ENCODE measurements at regions not wholly inside any gene's neighbourhood (a gene's known extent, or its start where the extent isn't known, plus 50 kb on each side); places are given as distances from the start of the nearest gene placed in this dataset.

GRCh38 chr2:14941151-14941631 is 308.7 kb downstream of the LRATD1 start:
- DNase-seq (ENCODE audit: low spot score): no peak
- Histone ChIP-seq H3K27ac (ENCODE audit: low read depth in 1 of 2, low read length in 2 of 2) (no peak overlapping the region), H3K4me1 (ENCODE audit: control insufficient read depth in 4 of 4, insufficient read depth in 4 of 4, low read length in 3 of 4) (no peaks in the 10 kb centered on the region), H3K36me3 (ENCODE audit: control insufficient read depth in 4 of 4, insufficient read depth in 3 of 4, low read depth in 1 of 4, low read length in 3 of 4) (no peaks in the 10 kb centered on the region), H3K9me3 (ENCODE audit: control insufficient read depth in 4 of 4, low read length in 3 of 4) (peaks cover 0 to 7% (median 5%) of the 10 kb centered on the region in 4 donors), H3K4me3 (ENCODE audit: low read depth in 1 of 3, low read length in 3 of 3) (no peak overlapping the region), H3K27me3 (ENCODE audit: control insufficient read depth in 4 of 4, insufficient read depth in 4 of 4, low read length in 3 of 4) (peaks cover 0 to 5% (median 0%) of the 10 kb centered on the region in 4 donors), H3K9ac (ENCODE audit: low read depth in 1 of 2, low read length in 2 of 2) (no peak overlapping the region)
- TF ChIP-seq RXRA (IDR thresholded peaks at IDR 0.05) (no peak), TAF1 (conservative IDR thresholded peaks at IDR 0.05) (no peak), EGR1 (IDR thresholded peaks at IDR 0.05; ENCODE audit: low read depth in 2 of 2) (no peak), SP1 (IDR thresholded peaks at IDR 0.05) (no peak)
- TF ChIP-seq, protein P1, sequence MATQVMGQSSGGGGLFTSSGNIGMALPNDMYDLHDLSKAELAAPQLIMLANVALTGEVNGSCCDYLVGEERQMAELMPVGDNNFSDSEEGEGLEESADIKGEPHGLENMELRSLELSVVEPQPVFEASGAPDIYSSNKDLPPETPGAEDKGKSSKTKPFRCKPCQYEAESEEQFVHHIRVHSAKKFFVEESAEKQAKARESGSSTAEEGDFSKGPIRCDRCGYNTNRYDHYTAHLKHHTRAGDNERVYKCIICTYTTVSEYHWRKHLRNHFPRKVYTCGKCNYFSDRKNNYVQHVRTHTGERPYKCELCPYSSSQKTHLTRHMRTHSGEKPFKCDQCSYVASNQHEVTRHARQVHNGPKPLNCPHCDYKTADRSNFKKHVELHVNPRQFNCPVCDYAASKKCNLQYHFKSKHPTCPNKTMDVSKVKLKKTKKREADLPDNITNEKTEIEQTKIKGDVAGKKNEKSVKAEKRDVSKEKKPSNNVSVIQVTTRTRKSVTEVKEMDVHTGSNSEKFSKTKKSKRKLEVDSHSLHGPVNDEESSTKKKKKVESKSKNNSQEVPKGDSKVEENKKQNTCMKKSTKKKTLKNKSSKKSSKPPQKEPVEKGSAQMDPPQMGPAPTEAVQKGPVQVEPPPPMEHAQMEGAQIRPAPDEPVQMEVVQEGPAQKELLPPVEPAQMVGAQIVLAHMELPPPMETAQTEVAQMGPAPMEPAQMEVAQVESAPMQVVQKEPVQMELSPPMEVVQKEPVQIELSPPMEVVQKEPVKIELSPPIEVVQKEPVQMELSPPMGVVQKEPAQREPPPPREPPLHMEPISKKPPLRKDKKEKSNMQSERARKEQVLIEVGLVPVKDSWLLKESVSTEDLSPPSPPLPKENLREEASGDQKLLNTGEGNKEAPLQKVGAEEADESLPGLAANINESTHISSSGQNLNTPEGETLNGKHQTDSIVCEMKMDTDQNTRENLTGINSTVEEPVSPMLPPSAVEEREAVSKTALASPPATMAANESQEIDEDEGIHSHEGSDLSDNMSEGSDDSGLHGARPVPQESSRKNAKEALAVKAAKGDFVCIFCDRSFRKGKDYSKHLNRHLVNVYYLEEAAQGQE (IDR thresholded peaks at IDR 0.05): no peak
- TF ChIP-seq, protein P2, sequence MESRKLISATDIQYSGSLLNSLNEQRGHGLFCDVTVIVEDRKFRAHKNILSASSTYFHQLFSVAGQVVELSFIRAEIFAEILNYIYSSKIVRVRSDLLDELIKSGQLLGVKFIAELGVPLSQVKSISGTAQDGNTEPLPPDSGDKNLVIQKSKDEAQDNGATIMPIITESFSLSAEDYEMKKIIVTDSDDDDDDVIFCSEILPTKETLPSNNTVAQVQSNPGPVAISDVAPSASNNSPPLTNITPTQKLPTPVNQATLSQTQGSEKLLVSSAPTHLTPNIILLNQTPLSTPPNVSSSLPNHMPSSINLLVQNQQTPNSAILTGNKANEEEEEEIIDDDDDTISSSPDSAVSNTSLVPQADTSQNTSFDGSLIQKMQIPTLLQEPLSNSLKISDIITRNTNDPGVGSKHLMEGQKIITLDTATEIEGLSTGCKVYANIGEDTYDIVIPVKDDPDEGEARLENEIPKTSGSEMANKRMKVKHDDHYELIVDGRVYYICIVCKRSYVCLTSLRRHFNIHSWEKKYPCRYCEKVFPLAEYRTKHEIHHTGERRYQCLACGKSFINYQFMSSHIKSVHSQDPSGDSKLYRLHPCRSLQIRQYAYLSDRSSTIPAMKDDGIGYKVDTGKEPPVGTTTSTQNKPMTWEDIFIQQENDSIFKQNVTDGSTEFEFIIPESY (IDR thresholded peaks at IDR 0.05): no peak
- WGBS: 78% methylated on average over 4 of the region's 4 CpGs

DNA sequence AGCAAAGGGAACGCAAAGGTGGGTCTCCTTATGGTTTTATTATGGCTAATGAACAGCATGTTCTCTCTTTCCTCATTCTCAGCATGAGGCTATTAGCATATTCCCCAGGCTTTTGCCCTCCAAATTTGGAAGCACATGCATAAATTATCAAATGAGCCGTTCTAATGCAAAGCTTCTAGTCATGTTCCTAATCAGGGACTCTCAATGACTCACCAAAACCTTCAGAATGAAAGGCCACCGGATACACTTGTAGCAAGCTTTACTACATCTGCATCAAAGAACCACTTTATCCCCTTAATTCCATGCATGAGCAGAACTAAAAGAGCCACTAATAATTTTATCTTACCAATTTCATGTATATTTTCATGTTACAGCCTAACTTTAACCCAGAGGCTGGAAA is 310.5 kb downstream of the LRATD1 start:
- Histone ChIP-seq H3K9me3 (ENCODE audit: control insufficient read depth in 4 of 4, low read length in 3 of 4) (peaks cover 0 to 1% (median 0%) of the 10 kb centered on the region in 4 donors), H3K27ac (ENCODE audit: low read depth in 1 of 2, low read length in 2 of 2) (no peak overlapping the region), H3K9ac (ENCODE audit: low read depth in 1 of 2, low read length in 2 of 2) (no peak overlapping the region), H3K36me3 (ENCODE audit: control insufficient read depth in 4 of 4, insufficient read depth in 3 of 4, low read depth in 1 of 4, low read length in 3 of 4) (no peaks in the 10 kb centered on the region), H3K4me3 (ENCODE audit: low read depth in 1 of 3, low read length in 3 of 3) (no peak overlapping the region), H3K27me3 (ENCODE audit: control insufficient read depth in 4 of 4, insufficient read depth in 4 of 4, low read length in 3 of 4) (peaks cover 0 to 5% (median 0%) of the 10 kb centered on the region in 4 donors), H3K4me1 (ENCODE audit: control insufficient read depth in 4 of 4, insufficient read depth in 4 of 4, low read length in 3 of 4) (no peaks in the 10 kb centered on the region)
- DNase-seq (ENCODE audit: low spot score): no peak
- no peak for TF ChIP-seq NR2F2 (IDR thresholded peaks at IDR 0.05)
- no peak for TF ChIP-seq HNF4G (IDR thresholded peaks at IDR 0.05)
- TF ChIP-seq RAD21 (IDR thresholded peaks at IDR 0.05): no peak
- no peak for TF ChIP-seq FOXA1 (IDR thresholded peaks at IDR 0.05)
- TF ChIP-seq SP1 (IDR thresholded peaks at IDR 0.05): no peak
- TF ChIP-seq, protein P3, sequence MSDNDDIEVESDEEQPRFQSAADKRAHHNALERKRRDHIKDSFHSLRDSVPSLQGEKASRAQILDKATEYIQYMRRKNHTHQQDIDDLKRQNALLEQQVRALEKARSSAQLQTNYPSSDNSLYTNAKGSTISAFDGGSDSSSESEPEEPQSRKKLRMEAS (IDR thresholded peaks at IDR 0.05): no peak
- no peak for TF ChIP-seq GABPA (IDR thresholded peaks at IDR 0.05 in 1 of 2, conservative IDR thresholded peaks at IDR 0.05 in 1 of 2)
- TF ChIP-seq FOXA2 (IDR thresholded peaks at IDR 0.05): no peak
- no peak for TF ChIP-seq HNF4A (conservative IDR thresholded peaks at IDR 0.05)
- TF ChIP-seq, protein P4, sequence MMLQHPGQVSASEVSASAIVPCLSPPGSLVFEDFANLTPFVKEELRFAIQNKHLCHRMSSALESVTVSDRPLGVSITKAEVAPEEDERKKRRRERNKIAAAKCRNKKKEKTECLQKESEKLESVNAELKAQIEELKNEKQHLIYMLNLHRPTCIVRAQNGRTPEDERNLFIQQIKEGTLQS (IDR thresholded peaks at IDR 0.05): no peak
- TF ChIP-seq, protein P1 (IDR thresholded peaks at IDR 0.05): no peak
- no peak for TF ChIP-seq JUND (IDR thresholded peaks at IDR 0.05)
- TF ChIP-seq EGR1 (IDR thresholded peaks at IDR 0.05; ENCODE audit: low read depth in 2 of 2): no peak
- 76% methylated on average over 3 of the region's 3 CpGs for WGBS

Measured in liver (tissue), 7 donors.